Panc1 (cell line): ENCODE measurements at regions not wholly inside any gene's neighbourhood (a gene's known extent, or its start where the extent isn't known, plus 50 kb on each side); places are given as distances from the start of the nearest gene placed in this dataset.

Experiments
- SIN3A ChIP-seq: IDR thresholded peaks from 2 replicates; pipeline ENCODE4 v1.6.1; 2012; ENCODE audit warnings: low read depth, mild to moderate bottlenecking, low read length, moderate library complexity, borderline replicate concordance; ENCODE audit not compliant: insufficient read depth
- TCF7L2 ChIP-seq: IDR thresholded peaks from 2 replicates; pipeline ENCODE4 v1.6.1; 2011; ENCODE audit warnings: mild to moderate bottlenecking, low read depth, low read length, inconsistent platforms
- TF ChIP-seq, protein P1 (sequence below): fragments of 450-650 bp; IDR thresholded peaks from 2 replicates; pipeline ENCODE4 v1.5.1; 2017; ENCODE audit warnings: mild to moderate bottlenecking
- TF ChIP-seq, protein P2 (sequence below), 2 experiments: IDR thresholded peaks; 2 replicates each; pipeline ENCODE4 v1.6.1; 2011 to 2012; ENCODE audit warnings: low read depth in 2 of 2, control low read depth in 1 of 2, low read length in 1 of 2, mild to moderate bottlenecking in 1 of 2, moderate library complexity in 1 of 2; ENCODE audit not compliant: insufficient read depth in 1 of 2

DNA sequence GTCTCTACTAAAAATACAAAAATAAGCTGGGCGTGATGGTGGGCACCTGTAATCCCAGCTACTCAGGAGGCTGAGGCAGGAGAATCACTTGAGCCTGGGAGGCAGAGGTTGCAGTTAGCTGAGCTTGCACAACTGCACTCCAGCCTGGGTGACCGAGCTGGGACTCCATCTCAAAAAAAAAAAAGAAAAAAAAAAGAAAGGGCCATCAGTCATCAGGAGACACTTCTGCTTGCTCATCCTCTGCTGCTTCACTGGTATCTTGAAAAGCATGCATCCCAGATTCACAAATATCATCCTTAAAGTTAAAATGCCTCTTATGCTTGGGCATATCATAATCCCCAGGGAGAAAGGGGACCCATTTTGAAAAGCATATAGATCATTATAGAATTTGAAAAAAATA is 176.6 kb upstream of the NR2F2 start:
- TF ChIP-seq, protein P1, sequence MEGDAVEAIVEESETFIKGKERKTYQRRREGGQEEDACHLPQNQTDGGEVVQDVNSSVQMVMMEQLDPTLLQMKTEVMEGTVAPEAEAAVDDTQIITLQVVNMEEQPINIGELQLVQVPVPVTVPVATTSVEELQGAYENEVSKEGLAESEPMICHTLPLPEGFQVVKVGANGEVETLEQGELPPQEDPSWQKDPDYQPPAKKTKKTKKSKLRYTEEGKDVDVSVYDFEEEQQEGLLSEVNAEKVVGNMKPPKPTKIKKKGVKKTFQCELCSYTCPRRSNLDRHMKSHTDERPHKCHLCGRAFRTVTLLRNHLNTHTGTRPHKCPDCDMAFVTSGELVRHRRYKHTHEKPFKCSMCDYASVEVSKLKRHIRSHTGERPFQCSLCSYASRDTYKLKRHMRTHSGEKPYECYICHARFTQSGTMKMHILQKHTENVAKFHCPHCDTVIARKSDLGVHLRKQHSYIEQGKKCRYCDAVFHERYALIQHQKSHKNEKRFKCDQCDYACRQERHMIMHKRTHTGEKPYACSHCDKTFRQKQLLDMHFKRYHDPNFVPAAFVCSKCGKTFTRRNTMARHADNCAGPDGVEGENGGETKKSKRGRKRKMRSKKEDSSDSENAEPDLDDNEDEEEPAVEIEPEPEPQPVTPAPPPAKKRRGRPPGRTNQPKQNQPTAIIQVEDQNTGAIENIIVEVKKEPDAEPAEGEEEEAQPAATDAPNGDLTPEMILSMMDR = no peak
- TF ChIP-seq, protein P2, sequence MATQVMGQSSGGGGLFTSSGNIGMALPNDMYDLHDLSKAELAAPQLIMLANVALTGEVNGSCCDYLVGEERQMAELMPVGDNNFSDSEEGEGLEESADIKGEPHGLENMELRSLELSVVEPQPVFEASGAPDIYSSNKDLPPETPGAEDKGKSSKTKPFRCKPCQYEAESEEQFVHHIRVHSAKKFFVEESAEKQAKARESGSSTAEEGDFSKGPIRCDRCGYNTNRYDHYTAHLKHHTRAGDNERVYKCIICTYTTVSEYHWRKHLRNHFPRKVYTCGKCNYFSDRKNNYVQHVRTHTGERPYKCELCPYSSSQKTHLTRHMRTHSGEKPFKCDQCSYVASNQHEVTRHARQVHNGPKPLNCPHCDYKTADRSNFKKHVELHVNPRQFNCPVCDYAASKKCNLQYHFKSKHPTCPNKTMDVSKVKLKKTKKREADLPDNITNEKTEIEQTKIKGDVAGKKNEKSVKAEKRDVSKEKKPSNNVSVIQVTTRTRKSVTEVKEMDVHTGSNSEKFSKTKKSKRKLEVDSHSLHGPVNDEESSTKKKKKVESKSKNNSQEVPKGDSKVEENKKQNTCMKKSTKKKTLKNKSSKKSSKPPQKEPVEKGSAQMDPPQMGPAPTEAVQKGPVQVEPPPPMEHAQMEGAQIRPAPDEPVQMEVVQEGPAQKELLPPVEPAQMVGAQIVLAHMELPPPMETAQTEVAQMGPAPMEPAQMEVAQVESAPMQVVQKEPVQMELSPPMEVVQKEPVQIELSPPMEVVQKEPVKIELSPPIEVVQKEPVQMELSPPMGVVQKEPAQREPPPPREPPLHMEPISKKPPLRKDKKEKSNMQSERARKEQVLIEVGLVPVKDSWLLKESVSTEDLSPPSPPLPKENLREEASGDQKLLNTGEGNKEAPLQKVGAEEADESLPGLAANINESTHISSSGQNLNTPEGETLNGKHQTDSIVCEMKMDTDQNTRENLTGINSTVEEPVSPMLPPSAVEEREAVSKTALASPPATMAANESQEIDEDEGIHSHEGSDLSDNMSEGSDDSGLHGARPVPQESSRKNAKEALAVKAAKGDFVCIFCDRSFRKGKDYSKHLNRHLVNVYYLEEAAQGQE (IDR thresholded peaks at IDR 0.05; ENCODE audit: insufficient read depth in 1 of 2, low read depth in 2 of 2, low read length in 1 of 2) = no peak
- TF ChIP-seq TCF7L2 = no peak
- no peak for TF ChIP-seq SIN3A
